ENCODE measurements at regions not wholly inside any gene's neighbourhood (a gene's known extent, or its start where the extent isn't known, plus 50 kb on each side); places are given as distances from the start of the nearest gene placed in this dataset.

DNA sequence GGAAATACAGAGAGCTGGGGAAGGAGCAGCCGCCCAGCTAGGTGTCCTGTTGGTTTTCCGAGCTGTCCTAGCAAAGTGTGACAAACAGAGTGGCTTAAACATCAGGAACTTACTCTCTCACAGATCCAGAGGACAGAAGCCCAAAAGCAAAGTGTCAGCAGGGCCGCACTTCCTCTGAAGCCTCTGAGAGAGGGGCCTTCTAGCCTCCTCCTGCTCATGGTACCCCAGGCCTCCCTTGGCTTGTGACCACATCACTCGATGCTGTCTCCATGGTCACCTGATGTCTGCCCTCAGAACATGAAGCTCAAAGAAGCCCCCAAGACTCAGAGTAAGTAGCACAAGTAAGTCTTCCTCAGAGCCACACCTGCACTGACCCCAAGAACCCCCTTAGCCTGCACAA, 650.5 kb upstream of the ID2 start:
- DNase-seq (ENCODE audit: low read depth, low spot score): no peak

DNA sequence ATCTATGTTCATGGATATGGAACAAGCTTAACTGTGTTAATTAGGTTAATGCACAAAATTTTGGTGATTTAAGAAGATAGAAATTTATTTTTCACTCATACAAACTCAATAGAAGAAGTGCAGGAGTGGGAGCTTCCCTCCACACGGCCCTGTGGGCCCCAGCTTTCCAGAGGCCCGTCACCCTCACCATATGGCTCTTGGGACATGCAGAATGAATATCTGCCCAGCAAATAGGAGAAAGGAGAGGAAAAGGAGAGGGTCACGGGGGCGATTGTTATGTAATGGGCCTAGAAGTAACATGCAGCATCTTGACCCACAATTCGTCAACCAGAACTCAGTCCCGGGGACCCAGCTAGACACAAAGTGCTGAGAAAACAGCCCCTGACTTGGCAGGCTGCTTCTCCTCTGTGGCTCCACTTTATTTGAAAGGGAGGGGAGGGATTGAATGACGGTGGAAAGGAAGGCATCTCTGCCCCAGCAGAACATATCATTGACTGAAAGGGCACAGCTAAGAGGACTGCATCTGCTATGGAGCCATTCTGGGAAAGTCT, 648.2 kb upstream of the ID2 start:
- DNase-seq (ENCODE audit: low read depth, low spot score): no peak

DNA sequence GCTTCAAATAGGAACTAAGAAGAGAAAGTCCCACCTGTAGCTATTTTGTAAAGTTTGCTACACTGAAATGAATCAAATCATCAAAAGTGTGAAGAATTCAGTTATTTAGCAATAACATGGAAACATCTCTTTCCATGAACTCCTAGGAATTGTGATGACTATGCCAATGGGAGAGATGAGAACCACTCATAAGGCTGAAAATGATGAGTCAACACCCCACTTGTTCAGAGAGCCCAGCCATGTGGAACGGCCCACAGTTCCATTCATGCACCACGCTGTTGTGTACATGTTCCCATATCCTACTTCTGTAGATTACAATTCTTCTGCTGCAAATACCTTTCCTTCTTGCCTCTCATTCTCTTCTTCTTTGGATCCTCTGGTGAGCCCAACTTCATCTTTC, 645.5 kb upstream of the ID2 start:
- DNase-seq (ENCODE audit: low read depth, low spot score): no peak

DNA sequence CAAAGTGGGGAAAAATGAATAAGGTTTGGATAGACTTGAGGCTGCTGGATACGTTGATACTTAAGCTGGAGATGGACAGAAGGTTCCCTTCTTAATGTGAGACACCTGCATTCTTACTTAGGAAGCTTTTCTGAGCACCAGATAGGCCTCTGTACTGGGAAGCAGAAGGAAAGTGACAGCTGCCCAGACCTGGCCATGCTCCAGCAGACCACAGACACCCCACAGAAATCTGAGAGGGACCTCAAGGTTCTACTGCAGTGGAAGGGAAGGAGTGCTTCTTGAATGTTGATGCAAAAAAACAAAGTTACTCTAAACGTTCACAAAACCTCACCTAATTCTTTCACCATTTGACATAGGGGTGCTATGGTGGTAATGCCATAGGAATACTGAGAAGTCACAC, 642.1 kb upstream of the ID2 start:
- no peak for DNase-seq (ENCODE audit: low read depth, low spot score)

DNA sequence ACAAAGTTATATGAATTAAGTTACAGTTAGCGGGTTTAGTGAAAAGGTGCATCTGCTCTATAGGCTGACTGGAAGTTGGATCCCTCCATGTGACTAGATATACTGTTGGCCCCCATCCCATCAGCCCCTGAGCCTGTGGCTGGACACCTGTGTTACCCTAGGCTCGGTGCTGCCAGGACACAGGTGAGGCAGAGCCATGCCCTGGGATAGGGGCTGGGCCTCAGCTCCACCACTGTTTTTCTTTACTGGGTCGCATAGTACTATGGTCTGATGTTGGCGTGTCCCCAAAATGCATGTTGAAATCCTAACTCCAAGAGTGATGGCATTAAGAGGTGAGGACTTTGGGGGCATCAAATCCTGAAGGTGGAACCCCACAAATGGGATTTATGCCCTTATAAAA, 638.6 kb upstream of the ID2 start:
- DNase-seq (ENCODE audit: low read depth, low spot score): no peak

DNA sequence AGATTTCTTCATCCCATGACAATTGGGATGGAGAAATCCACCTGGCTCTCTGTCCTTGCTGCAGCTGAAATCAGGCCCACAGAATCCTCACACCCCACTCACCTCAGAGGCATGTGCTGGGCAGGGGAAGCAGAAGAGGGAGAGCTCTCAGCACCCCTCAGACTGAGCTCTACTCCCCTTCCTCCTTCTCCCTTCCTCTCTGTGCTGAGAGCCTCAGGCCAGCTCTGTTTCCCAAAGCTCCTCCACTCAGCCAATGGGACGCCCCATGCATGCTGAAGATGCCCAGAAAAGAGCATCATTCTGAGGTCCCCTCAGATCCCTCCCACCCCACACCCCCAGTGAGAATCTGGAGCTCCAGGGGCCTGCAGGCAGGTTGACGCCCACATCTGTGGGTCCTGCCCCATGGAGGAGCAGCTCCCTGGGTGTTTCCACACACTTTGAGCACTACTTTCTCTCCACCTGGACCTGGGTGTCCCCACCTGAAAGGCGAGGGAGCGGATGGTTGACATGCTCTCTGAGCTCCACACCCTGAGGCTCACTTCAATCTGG, 637.7 kb upstream of the ID2 start:
- no peak for DNase-seq (ENCODE audit: low read depth, low spot score)

DNA sequence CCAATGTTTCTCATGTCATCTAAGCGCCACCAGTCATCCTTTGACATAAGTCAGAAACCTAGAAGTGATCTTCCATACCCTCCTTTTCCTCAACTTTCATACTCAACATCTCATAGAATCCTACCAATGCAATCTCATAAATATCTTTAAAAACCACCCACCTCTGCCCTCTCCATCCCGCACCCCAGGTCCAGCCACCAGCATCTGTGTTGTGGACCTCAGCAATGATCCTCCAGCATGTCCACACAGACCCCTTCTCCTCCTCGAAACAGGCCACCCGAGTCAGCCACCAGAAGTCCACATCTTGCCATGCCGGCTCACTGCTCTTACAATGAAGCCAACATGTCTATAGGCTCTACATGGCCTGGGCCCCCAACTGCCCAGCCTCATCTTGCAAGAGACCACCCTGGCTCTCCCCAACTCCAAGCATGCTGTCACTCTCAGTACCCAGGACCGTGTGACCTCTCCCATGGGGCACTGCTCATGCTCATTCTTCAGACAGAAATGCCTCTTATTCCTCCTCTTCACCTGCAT, 636.7 kb upstream of the ID2 start:
- DNase-seq (ENCODE audit: low read depth, low spot score): no peak

DNA sequence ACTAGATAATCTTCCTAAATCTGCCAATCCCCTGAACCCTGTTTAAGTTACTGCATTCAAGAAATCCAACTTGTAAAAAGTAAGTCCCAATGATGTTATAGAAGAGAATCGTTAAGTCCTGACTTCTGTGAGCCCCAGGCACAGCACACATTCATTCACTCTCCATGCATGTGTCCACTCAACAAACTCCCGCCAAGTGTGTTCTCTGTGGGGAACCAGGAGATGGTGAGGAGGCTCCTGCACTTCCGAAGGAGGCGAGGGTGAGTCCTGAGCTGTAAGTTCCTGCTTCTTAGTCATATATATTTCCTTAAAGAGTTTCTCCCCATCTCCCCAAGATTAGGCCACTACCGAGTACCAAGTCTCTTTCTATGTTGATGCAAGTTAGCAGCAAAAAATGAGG, 635.0 kb upstream of the ID2 start:
- DNase-seq (ENCODE audit: low read depth, low spot score): no peak

DNA sequence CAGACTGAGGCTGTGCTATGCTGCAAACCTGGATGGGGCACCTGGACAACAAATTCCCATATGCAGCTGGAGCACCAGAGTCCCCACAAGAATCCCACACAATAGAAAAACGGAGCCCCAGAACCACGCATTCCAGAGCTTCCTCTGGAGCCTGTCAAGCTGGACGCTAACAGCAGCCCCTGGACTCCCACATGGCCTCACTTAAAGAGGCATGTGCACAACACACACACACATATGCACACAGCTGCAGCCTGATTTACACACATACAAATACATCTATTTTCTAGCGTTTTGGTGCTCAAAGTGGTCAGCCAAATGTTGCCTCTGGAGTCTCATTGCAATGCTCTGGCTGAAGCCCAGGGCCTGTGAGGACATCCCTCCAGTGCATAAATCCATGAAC, 632.7 kb upstream of the ID2 start:
- no peak for DNase-seq (ENCODE audit: low read depth, low spot score)

DNA sequence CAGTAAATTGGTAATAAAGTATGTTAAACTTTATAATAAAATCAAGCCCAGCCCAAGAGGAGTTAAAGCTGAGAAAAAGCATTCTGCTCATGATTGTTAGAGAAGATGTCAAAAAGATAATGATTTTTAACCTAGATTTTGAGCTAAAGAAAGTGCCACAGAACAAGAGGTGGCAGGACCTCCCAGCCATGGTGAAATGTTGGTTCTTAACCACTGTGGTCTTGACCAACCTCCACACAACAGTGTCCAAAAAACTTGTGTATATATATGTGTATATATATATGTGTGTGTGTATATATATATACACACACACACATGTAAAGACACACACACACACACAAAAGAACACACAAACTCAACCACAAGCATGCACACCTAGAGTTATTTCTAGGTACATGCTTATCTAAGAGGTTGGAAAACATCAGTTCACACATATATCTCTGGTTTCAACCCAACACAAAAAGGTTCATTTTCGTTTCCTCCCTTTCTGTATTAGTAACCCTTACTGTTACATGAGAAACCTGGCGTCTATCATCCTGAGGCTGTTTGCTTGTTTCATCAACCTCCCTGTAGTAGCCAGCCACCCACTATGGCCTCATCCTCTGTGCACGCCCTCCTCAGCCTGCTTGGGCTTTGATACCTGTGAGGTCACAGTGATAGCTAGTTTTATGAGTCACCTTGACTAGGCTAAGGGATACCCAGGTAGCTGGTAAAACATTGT, 631.8 kb upstream of the ID2 start:
- DNase-seq (ENCODE audit: low read depth, low spot score): no peak

DNA sequence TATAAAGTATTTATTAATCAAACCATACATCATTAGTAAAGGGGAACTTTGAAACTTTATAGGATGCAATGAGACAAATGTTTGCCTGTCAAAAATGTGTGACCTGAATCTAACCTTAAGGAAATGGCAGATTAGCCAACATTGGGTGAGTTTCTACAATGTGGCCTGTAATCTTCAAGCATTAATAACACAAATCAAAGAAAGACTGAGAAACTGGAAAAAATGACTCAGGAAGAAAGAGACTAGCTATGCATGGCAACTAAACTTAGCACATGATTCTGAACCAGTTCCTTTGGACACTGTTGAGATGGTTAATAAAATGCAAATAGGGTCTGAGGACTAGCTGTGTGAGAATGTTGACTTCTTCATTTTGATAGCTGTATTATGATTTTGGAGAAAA, 628.6 kb upstream of the ID2 start:
- DNase-seq (ENCODE audit: low read depth, low spot score): no peak

DNA sequence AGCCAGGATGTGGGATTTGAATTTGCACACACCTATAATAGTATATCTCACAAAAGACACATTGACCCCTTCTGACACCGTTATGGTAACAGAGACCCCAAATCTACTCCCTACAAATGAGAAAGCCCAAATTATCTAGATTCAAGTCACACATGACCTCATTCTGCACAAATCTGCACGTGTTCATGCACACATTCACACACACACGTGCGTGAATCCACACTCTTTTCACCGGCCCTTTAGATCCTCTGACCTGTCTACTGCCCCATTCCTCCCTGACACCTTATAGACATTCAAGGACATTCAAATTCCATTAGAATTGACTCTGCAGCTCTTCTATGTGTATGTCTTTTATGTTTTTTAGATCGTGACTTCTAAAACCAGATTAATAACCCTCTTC, 627.8 kb upstream of the ID2 start:
- no peak for DNase-seq (ENCODE audit: low read depth, low spot score)

DNA sequence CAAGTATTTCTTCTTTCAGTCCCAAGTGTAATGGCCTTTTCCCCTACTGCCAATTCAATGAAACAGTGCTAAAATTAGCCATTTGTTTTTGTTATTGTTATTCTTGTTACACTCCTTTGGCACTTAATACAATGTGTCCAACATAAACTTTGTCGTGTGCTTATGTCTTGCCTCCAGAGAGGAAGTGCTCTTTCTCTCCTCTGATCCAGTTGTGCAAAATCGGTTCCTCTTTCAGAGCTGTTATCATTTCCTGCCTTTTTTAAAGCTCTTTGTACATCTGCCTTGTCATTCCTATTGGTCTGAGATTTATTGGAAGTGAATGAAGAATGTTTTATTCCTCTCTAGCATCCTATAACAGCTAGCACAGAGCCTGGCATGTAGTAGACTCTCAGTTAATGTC, 623.2 kb upstream of the ID2 start:
- no peak for DNase-seq (ENCODE audit: low read depth, low spot score)

DNA sequence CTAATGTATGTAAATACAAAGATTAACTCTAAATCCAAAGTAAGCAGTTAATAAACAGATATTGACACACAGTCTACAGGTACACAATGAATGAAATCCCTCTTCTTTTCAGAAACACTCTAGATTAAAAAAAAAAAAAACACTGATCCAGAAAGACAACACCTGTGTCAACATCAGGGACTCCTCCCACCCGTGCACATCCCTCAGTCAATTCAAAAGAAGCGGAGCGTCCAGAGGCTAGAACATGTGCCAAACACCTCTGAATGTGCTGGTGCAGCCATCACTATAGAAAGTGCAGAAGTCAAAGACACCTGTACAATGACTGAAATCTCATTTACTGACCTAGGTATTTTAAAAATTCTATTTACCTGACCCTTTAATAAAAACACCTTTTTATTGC, 622.6 kb upstream of the ID2 start:
- DNase-seq (ENCODE audit: low read depth, low spot score): no peak

DNA sequence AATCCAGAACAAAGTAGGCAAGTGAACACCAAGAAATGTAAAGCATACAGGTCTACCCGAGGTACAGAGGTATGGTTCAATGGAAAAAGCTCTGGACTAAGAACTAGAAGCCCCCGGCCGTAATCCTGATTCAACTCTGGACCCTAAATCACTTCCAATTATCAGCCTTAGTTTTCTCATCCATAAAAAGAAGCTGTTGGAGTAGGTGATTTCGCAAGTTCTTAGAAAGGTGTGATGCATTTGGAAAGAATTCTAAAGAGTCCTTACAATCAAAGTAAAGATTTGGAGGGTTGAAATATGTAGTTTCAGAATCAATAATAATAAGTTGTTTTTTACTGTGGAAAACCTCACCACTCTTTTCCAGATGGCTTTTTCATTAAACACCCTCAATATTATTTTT, 622.1 kb upstream of the ID2 start:
- no peak for DNase-seq (ENCODE audit: low read depth, low spot score)

DNA sequence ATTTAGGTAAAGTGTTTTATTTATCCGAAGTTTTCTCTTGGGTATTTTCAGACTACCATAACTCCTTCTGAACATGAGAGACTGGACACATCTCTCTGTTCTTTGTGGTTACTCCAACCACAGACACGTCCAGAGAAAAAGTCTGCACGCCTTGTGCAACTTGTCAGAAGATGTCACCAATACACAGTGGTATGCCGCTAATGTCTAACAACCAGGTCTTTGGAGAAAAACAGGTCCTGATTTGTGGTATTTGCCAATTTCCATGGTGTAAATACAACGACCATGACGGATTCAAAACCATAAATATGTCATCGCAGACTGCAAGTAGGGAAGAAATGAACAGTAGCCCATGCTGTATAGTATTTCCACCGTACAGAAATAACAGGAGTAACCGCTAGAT, 620.6 kb upstream of the ID2 start:
- DNase-seq (ENCODE audit: low read depth, low spot score): no peak

DNA sequence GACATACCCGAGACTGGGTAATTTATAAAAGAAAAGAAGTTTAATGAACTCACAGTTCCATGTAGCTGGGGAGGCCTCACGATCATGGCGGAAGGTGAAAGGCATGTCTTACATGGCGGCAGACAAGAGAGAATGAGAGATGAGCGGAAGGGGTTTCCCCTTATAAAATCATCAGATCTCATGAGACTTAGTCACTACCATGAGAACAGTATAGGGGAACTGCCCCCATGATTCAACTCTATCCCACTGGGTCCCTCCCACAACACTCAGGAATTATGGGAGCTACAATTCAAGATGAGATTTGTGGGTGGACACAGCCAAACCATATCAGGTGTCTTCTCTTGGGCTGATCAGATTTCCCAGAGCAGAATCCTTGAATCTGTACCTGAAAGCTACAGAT, 617.3 kb upstream of the ID2 start:
- no peak for DNase-seq (ENCODE audit: low read depth, low spot score)

DNA sequence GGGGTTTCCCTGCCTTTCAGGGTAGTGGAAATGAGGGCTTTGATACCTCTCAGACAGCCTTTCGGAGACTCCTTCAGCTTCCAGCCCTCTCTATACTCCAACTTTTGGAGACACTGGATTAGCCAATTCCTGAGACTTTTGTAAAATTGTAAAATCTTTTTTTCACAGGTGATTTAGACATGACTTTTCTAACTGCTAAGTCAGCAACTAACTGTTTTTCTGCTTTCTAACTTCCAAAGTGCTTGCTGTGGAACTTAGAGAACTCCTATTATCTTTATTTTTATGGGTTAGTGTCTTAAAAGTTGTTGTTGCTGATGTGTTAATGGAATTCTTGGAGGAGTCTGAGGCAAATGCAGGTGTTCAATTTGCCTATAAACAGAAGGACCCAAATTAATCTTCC, 616.7 kb upstream of the ID2 start:
- DNase-seq (ENCODE audit: low read depth, low spot score): no peak

DNA sequence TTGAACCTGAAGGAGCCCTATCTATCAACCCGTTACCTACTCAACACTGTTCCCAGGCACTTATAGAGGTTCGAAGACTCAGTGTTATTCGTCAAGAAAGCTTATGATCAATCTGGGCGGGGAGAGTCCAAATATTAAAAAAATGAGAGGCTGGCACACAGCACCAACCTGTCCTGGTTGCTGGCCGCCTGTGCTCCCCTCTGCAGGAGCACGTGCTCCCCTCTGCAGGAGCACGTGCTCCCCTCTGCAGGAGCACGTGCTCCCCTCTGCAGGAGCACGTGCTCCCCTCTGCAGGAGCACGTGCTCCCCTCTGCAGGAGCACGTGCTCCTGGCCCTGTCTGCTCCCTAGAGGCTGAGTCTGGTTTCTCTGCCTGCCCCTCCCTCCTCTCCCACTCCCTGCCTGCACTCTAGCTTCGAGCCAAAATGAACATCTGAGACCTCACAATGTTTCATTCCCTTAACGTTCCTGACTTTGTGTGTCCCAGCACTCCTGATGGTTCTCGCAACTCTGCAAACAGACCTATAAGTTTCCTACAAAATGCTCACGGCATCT, 614.0 kb upstream of the ID2 start:
- no peak for DNase-seq (ENCODE audit: low read depth, low spot score)

DNA sequence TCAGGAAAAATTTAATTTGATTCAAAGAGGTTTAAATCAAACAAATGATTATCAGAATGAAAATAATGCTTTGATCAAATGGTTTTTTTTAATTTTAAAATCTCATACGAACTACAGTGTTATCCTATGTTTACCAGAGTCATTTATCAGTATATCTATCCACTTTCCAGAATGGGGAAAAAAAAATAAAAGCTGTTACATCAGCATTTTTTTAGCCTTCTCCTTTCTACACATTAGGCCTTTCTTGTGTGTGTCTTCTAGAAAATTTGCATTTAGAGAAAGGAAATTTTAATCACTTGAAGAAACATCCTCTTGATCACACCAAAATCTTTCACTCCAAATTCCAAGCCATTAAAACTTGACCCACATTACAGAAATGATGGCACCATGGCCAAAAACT, 608.9 kb upstream of the ID2 start:
- DNase-seq (ENCODE audit: low read depth, low spot score): no peak

DNA sequence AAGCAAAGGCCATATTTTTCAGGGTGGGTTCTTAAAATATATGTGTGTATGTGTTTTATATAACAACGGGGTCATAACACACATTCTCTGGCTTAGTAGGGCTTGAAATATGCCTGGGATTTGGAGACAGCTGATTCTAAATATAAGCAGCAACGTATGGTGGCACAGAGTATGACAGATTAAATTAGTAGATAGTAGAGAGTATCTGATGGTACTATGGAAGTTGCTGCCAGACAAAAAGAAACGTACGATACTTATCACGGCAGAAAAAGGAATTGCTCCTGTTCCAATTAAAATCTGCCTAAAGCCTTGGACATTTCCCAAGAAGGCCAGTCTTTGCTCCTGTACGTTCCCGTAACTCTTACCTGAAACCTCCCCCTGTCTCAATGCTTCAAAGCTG, 607.9 kb upstream of the ID2 start:
- DNase-seq (ENCODE audit: low read depth, low spot score): no peak

DNA sequence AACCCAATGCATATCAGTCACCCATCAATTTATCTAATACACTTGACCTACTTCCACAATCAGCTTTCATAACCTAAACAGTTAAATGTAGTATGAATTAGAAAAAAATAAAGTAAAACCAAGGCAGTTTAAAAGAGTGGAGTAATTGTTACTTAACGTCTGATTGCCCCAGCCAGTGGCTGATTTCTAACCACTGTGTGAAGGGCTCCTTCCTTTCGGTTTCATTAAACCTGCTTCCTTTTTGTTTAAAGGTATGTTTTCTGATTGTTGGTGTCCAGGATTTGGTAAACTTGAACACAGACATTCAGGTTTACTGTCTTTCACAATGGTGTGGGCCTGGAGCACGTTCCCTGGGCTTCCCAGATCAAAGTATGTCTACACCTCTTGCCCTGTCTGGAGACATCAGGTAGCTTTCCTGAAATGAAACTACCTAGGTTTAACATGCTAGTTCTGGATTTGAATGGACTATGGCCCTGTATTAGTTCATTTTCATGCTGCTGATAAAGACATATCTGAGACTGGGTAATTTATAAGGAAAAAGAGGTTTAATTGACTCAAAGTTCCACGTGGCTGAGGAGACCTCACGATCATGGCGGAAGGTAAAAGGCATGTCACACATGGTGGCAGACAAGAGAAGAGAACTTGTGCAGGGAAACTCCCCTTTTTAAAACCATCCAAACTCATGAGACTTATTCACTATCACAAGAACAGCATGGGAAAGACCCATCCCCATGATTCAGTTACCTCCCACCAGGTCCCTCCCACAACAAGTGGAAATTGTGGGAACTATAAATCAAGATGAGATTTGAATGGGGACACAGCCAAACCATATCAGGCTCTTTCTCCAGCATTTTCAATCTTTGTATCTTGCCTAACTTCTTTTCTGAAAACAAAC, 605.2 kb upstream of the ID2 start:
- no peak for DNase-seq (ENCODE audit: low read depth, low spot score)

Data from smooth muscle cell of the brain vasculature (primary cell).